Peyer's patch (tissue), 4 donors: ENCODE measurements at regions not wholly inside any gene's neighbourhood (a gene's known extent, or its start where the extent isn't known, plus 50 kb on each side); places are given as distances from the start of the nearest gene placed in this dataset.

Experiments used
- DNase-seq, 3 donors: peaks; one replicate each; pipeline ENCODE4 v3.0.0-alpha.2; 2017 to 2019
- H3K27ac ChIP-seq, 4 donors: fragments of 200-600 bp; sonication (generic); one replicate each; pipeline ENCODE4 v1.5.1; 2016 to 2019
- H3K27me3 ChIP-seq, 2 donors: fragments of 200-600 bp; sonication (generic); one replicate each; pipeline ENCODE4 v1.5.1; 2019
- H3K36me3 ChIP-seq, 3 donors: fragments of 200-600 bp; sonication (generic); one replicate each; pipeline ENCODE4 v1.5.1; 2016 to 2019
- H3K4me1 ChIP-seq, 4 donors: fragments of 200-600 bp; sonication (generic); one replicate each; pipeline ENCODE4 v1.5.1; 2016 to 2019
- H3K4me3 ChIP-seq, 4 donors: fragments of 200-600 bp; sonication (generic); 1 replicate in 3 of 4; 2 replicates in 1 of 4; pipeline ENCODE4 v1.5.1; 2016 to 2019; ENCODE audit warnings: mild to moderate bottlenecking in 1 of 4
- H3K9me3 ChIP-seq, 4 donors: fragments of 200-600 bp; sonication (generic); one replicate each; pipeline ENCODE4 v1.5.1; 2016 to 2019; ENCODE audit warnings: mild to moderate bottlenecking in 1 of 4
- POLR2A ChIP-seq, 2 donors: fragments of 450-650 bp; IDR thresholded peaks; one replicate each; pipeline ENCODE4 v1.5.1; 2017; ENCODE audit warnings: antibody characterized with exemption in 2 of 2, mild to moderate bottlenecking in 2 of 2, moderate library complexity in 2 of 2
- TF ChIP-seq, protein P1 (sequence below), 6 experiments: fragments of 450-650 bp in 4 of 6; fragments of 200-600 bp in 2 of 6; sonication (generic) in 1 of 6; IDR thresholded peaks; one replicate each; pipeline ENCODE4 v1.5.1; 2017 to 2019; ENCODE audit warnings: antibody characterized with exemption in 6 of 6, mild to moderate bottlenecking in 3 of 6, moderate library complexity in 1 of 6

DNA sequence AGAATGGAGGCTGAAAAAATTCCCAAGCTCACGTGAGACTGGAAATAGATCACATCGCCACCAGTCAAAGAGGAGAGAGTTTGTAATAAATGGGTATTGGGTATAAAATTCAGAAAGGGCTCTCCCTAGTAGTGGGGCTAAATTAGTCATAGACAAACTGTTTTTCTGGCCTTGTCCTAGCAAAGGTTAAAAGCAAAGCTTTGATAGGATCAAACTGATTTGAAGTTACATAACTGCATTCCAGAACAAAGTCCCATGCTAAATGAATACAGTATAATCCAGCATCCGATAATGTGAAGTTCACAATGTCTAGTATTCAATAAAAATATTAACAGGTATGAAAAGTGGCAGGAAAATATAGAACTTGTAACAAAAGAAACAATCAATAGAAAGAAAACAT, 149.8 kb upstream of the ATXN1 start:
- Histone ChIP-seq H3K4me3 (no peak overlapping the region), H3K27me3 (no peaks in the 10 kb centered on the region), H3K36me3 (no peaks in the 10 kb centered on the region), H3K9me3 (no peaks in the 10 kb centered on the region), H3K4me1 (no peaks in the 10 kb centered on the region), H3K27ac (no peak overlapping the region)
- TF ChIP-seq POLR2A (IDR thresholded peaks at IDR 0.05) = no peak
- TF ChIP-seq, protein P1, sequence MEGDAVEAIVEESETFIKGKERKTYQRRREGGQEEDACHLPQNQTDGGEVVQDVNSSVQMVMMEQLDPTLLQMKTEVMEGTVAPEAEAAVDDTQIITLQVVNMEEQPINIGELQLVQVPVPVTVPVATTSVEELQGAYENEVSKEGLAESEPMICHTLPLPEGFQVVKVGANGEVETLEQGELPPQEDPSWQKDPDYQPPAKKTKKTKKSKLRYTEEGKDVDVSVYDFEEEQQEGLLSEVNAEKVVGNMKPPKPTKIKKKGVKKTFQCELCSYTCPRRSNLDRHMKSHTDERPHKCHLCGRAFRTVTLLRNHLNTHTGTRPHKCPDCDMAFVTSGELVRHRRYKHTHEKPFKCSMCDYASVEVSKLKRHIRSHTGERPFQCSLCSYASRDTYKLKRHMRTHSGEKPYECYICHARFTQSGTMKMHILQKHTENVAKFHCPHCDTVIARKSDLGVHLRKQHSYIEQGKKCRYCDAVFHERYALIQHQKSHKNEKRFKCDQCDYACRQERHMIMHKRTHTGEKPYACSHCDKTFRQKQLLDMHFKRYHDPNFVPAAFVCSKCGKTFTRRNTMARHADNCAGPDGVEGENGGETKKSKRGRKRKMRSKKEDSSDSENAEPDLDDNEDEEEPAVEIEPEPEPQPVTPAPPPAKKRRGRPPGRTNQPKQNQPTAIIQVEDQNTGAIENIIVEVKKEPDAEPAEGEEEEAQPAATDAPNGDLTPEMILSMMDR (IDR thresholded peaks at IDR 0.05) = no peak
- no peak for DNase-seq

DNA sequence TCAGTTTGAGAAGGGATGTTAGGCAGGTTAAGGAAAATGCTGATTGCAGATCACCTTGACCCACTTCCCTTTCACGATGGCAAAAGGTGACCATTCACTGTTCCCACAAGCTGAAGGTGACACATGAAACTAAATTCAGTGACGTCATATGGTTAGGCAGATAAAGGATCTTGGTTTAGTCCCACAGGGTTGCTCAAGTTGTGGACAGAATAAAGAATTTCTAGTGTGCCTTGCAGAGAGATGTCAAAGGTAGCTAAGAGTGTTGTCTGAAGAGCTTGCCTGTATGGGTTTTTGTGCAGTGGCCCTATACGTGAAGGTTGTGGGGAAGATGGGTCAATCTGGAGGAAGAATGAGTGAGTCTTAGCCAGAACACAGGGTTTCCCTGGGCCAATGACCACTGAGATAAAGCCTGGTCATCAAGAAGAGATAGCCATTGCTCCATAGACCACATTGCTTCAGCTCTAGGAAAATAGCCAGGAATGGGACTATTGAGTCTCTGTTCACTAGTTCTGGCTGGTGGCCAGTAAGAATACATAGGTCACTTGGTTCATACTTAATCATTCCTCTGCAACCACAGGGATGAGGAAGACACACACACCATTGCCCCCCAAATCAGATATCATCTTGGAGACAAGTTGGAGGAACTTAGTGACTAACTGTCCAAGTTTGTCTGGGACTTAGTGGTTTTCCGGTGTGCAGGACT, 148.5 kb upstream of the ATXN1 start:
- Histone ChIP-seq H3K27ac (no peak overlapping the region), H3K9me3 (no peaks in the 10 kb centered on the region), H3K4me3 (no peak overlapping the region), H3K27me3 (no peaks in the 10 kb centered on the region), H3K36me3 (no peaks in the 10 kb centered on the region), H3K4me1 (no peaks in the 10 kb centered on the region)
- no peak for DNase-seq
- TF ChIP-seq POLR2A (IDR thresholded peaks at IDR 0.05) = no peak
- TF ChIP-seq, protein P1 (IDR thresholded peaks at IDR 0.05) = no peak

DNA sequence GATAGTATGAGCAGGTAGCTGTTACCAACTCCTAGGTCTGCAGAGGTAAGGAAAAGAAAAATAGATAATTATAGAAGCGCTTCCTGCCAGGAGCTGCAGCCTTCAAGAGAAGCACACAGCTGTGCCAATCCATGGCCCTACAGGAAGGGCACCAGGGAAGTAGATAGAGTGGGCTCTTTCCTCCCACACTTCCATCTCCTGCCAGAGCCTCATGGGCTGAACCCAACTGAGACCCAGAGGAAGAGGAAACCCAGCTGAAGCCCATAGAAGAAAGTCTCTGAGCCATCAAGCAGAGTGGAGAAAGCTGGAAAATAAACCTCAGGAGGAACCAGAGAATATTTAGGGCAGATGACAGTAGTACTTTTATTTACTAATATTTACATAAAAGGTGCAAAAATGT, 146.7 kb upstream of the ATXN1 start:
- no peak for TF ChIP-seq POLR2A (IDR thresholded peaks at IDR 0.05)
- TF ChIP-seq, protein P1 (IDR thresholded peaks at IDR 0.05) = no peak
- no peak for DNase-seq
- no peak overlapping the region for H3K4me3 ChIP-seq
- no peaks in the 10 kb centered on the region for H3K4me1 ChIP-seq
- no peaks in the 10 kb centered on the region for H3K27me3 ChIP-seq
- no peaks in the 10 kb centered on the region for H3K36me3 ChIP-seq
- no peak overlapping the region for H3K27ac ChIP-seq
- H3K9me3 ChIP-seq = no peaks in the 10 kb centered on the region

DNA sequence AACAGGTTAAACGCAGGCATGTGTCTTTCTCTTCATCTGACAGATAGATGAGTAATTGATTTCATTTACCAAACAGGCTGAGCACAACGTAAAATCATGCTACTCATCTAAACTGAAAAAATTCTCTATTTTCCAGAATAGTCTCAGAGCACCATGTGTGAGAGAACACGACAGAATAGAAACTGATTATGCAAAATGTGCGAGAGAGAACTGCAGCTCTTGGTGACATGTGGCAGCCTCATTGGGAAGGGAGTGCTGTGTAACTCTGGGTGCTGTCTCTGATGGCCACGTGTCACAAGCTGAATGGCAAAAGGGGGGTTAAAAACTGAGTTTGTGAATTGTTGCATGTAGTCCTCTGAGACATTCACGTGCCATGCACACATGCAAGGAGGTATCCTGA, 143.7 kb upstream of the ATXN1 start:
- H3K4me3 ChIP-seq = no peak overlapping the region
- TF ChIP-seq, protein P1 (IDR thresholded peaks at IDR 0.05) = no peak
- no peak for TF ChIP-seq POLR2A (IDR thresholded peaks at IDR 0.05)
- no peaks in the 10 kb centered on the region for H3K36me3 ChIP-seq
- H3K27me3 ChIP-seq = no peaks in the 10 kb centered on the region
- DNase-seq = no peak
- no peak overlapping the region for H3K27ac ChIP-seq
- no peaks in the 10 kb centered on the region for H3K4me1 ChIP-seq
- no peaks in the 10 kb centered on the region for H3K9me3 ChIP-seq

DNA sequence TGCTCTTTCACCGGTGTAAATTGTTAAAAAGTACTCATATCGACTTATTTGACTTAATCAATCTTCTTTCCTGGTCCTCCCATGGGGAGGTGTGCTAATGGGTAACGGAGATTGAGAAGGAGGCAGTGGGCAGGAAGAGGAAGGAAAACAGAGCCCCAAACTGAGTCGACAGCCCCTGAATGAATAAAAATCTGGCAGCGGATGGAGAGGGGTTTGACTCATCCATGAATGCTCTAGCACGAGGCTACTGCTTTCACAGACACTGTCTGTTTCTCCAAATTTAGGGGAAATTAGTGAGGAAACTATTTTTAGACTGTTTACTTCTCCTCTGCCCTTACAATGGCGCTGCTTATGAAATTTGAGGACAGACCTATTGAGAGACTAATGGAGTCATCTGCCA, 142.2 kb upstream of the ATXN1 start:
- Histone ChIP-seq H3K4me1 (no peaks in the 10 kb centered on the region), H3K4me3 (no peak overlapping the region), H3K27me3 (no peaks in the 10 kb centered on the region), H3K27ac (no peak overlapping the region), H3K9me3 (no peaks in the 10 kb centered on the region), H3K36me3 (no peaks in the 10 kb centered on the region)
- TF ChIP-seq, protein P1 (IDR thresholded peaks at IDR 0.05) = no peak
- TF ChIP-seq POLR2A (IDR thresholded peaks at IDR 0.05) = no peak
- DNase-seq = no peak

DNA sequence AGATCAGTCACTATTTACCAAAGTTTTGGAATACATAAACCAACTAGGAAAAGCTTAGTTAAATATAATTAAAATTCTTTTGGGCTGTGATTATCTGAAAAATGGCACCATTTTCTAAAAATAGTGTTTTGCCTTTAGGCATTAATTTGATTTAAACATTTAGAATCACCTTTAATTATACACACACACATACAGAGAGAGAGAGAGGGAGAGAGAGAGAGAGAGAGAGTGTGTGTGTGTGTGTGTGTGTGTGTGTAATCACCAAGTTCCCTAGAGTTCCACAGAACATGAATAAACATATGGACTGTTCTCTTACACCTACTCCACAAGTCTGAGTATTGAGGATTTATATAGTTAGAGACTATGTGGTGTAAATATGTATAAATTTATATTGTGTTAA, 141.2 kb upstream of the ATXN1 start:
- TF ChIP-seq, protein P1 (IDR thresholded peaks at IDR 0.05) = no peak
- TF ChIP-seq POLR2A (IDR thresholded peaks at IDR 0.05) = no peak
- Histone ChIP-seq H3K4me1 (no peaks in the 10 kb centered on the region), H3K36me3 (no peaks in the 10 kb centered on the region), H3K9me3 (no peaks in the 10 kb centered on the region), H3K27ac (no peak overlapping the region), H3K4me3 (no peak overlapping the region), H3K27me3 (no peaks in the 10 kb centered on the region)
- DNase-seq = no peak
